ENCODE measurements at regions not wholly inside any gene's neighbourhood (a gene's known extent, or its start where the extent isn't known, plus 50 kb on each side); places are given as distances from the start of the nearest gene placed in this dataset.
"Not testable (repeated sequence)": the region's sequence is repeated elsewhere in the genome, so short reads cannot be mapped to it uniquely, and the experiment has no call there.

DNA sequence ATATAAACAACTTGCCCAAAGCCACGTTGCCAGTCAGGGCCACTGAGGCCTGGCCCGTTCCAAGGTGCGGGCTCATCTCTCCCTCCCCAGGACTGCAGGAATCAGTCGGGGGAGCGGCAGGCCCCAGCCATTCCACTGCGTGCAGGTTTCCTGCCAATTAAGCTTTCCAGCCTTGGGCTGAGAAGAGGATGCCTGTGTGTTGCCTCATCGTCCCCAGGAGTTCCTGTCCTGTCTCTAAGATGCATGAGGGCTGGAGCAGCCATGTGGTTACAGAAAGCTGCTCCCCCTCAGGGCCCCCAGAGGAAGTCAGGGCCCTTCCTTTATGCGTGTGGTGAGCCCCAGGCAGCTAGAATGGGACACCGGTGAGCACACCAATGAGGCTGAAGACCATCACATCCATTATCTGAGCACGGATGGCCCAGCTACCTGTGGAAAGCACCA is 57.7 kb upstream of the METTL9 start:
- H3K4me3 ChIP-seq (ENCODE audit: low read depth, low read length), result not testable (repeated sequence)

DNA sequence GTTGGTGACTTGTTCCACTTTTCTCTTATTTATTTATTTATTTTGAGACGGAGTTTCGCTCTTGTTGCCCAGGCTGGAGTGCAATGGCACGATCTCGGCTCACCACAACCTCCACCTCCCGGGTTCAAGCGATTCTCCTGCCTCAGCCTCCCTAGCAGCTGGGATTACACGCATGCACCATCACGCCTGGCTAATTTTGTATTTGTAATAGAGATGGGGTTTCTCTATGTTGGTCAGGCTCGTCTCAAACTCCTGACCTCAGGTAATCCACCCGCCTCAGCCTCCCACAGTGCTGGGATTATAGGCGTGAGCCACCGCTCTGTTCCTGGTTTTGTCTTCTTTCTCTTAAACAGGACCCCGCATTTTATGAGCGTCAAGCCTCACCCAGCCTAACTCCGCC is 57.3 kb upstream of the METTL9 start:
- H3K4me3 ChIP-seq (ENCODE audit: low read depth, low read length), result not testable (repeated sequence)

DNA sequence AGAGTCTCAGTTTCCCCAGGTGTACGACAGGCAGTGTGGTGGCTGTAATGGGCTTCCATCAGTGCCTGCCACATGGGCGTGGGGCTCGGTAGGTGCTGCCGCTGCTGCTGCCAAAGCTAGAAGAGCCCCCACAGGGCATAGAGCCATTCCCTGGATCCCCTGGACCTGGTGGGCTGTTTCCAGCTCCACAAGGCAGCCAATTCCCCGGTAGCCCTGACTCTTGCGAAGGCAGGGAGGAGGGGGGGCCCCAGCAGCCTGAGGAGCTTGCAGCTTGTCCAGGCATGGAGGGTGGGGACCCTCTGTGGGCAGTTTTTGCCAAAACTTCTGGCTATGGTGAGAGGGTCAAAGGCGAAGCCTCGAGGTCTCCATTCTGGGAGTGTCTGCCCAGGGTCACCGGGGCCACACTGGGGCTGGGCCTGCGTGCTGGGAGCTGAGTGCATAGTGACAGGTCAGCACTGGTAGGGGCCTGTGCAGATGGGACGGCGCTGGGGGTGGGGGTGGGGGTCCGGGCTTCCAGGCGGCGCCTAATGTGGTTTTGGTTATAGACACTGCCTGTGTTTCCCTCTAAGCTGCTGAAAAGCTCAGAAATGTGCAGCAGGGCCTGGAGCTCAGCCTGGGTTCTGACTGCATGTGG is 56.8 kb upstream of the METTL9 start:
- not testable (repeated sequence) for H3K4me3 ChIP-seq (ENCODE audit: low read depth, low read length)

DNA sequence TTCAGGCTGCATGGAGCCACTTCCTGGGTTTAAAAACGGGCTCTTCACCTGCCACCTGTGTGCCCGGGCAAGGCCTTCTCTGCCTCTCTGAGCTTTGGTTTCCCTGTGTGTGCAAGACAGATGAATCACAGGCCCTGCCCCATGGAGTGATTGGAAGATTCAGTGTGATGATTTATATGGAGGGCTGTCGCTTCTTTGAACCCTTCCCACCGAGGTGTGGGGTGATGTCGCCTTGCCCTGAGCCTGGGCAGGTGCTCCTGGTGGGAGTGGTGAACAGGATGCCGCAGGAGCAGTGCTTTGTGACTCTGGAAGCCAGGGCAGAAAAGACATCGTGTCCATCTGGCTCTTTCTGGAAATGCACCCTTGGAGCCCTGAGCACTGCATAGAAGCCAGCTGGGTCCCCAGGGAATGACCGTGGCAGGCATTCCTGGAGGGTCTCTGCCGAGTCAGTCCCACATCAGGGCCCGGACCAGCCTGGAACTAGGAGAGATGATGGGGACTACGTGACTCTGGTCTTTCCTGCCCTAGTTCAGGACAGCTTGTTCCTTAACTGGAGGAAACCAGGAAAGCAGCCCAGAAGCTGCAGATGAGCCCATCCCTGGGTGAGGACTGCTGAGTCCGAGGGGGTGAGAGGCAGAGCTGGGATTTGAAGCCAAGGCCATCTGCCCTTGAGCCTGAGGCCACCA is 56.1 kb upstream of the METTL9 start:
- H3K4me3 ChIP-seq (ENCODE audit: low read depth, low read length), result not testable (repeated sequence)

DNA sequence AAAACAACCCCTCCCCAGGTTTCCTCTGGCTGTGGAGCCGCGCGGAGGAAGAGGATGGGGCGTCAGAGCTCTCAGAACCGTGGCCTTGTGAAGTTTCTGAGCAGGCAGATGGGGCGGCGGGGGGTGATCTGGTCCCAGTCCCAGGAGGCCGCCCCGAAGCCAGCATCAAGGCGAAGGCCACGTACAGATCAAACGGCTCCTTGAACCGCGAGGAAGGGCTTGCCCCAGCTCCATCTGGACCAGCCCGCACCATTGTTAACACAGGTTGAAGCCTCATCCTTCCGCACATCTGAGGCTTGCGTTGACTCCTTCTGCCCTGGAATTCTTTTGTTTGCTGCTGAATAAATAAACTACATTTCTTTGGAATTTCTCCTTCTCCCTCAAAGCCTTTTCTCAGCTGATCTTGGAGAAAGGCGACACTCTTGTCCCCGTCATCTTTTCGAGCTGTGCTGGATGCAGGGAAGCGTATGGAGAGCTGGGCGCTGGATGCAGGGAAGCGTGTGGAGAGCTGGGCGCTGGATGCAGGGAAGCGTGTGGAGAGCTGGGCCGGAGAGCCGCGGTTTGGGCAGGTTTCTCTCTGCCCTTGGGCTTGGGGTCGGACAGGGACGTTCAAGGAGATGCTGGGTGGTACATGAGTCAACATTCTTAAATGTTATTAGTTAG is 53.6 kb upstream of the METTL9 start:
- H3K4me3 ChIP-seq (ENCODE audit: low read depth, low read length), result not testable (repeated sequence)

DNA sequence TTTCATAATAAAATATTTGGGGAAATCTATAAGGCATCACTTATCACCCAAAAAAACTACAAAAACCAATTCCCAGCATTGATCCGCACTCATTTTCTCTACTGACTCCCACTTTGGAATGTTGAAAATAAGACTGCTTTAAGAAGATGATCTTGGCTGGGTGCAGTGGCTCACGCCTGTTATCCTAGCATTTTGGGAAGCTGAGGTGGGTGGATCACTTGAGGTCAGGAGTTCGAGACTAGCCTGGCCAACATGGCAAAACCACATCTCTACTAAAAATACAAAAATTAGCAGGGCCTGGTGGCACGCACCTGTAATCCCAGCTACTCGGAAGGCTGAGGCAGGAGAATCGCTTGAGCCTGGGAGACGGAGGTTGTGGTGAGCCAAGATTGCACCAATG is 50.0 kb upstream of the METTL9 start:
- H3K4me3 ChIP-seq (ENCODE audit: low read depth, low read length), result not testable (repeated sequence)

Measured in GM12875 (cell line).